ENCODE measurements at regions not wholly inside any gene's neighbourhood (a gene's known extent, or its start where the extent isn't known, plus 50 kb on each side); places are given as distances from the start of the nearest gene placed in this dataset.

DNA sequence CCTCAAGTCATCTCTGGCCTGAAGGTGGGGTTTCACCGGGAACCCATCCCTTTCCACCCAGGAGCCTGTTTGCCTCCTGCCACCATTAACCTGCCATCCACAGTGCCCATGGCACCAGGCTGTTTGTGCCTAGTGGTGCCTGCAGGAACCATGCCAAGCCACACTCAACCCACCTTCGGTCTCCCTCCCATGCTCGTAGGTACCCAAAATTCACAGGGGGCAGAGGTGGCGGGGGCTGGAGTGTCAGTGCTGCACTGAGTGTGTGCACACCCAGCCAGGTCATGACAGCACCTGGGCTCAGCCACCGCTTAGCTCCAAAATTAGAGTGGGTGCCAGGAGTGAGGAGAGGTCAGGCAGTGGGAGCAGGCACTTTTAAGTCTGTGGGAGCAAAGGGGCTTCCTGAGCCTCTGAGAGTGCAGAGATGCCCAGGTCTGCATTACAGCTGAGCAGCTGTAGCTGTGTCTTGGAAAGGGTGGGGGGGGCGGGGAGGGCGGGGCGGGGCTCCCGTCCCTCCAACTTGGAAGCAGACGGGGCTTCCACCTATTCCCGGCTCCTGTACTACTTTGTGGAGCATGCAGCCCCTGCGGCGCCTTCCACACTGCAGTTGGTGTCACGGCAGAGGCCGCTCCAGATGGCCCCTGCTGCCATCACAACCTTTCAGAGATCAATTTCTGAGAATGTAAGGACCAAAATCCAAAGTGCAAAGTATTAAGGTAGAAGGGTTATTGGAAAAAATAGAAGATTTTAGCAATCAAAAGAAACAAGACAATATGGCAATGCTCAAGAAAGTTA, 2396.8 kb upstream of the C9orf72 start:
- Histone ChIP-seq H3K27ac (no peak overlapping the region), H3K36me3 (no peaks in the 10 kb centered on the region), H3K4me3 (no peak overlapping the region), H3K9me3 (no peaks in the 10 kb centered on the region), H3K4me1 (replicated peaks) (no peaks in the 10 kb centered on the region), H3K27me3 (replicated peaks; ENCODE audit: insufficient read depth) (no peaks in the 10 kb centered on the region)
- 90% methylated on average over 15 of the region's 15 CpGs for WGBS
- TF ChIP-seq, protein P1, sequence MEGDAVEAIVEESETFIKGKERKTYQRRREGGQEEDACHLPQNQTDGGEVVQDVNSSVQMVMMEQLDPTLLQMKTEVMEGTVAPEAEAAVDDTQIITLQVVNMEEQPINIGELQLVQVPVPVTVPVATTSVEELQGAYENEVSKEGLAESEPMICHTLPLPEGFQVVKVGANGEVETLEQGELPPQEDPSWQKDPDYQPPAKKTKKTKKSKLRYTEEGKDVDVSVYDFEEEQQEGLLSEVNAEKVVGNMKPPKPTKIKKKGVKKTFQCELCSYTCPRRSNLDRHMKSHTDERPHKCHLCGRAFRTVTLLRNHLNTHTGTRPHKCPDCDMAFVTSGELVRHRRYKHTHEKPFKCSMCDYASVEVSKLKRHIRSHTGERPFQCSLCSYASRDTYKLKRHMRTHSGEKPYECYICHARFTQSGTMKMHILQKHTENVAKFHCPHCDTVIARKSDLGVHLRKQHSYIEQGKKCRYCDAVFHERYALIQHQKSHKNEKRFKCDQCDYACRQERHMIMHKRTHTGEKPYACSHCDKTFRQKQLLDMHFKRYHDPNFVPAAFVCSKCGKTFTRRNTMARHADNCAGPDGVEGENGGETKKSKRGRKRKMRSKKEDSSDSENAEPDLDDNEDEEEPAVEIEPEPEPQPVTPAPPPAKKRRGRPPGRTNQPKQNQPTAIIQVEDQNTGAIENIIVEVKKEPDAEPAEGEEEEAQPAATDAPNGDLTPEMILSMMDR (IDR thresholded peaks at IDR 0.05) = no peak
- TF ChIP-seq POLR2A (IDR thresholded peaks at IDR 0.05) (no peak), POLR2AphosphoS5 (IDR thresholded peaks at IDR 0.05) (no peak)
- intact Hi-C loops (cut with DNase I) = no loop called here
- no peak for DNase-seq (ENCODE audit: low spot score)

DNA sequence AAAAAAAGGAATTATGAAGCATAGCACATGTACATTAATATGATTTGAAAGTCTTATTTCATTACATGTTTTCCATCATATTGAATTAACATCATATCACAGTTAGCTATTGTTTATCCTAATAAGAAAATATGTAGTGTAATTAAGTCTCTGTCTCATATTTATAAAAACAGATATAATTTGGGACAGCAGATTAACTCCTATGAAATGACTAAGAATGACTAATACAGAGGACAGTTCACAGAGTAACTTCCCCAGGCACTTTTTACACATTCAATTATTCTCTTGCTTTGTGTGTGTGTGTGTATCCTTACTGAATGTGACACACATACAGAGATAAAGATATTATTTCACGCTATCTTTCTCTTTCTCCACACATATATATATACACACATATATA, 2400.9 kb upstream of the C9orf72 start:
- Histone ChIP-seq H3K4me1 (replicated peaks) (no peaks in the 10 kb centered on the region), H3K27ac (no peak overlapping the region), H3K4me3 (no peak overlapping the region), H3K9me3 (no peaks in the 10 kb centered on the region), H3K36me3 (no peaks in the 10 kb centered on the region), H3K27me3 (replicated peaks; ENCODE audit: insufficient read depth) (no peaks in the 10 kb centered on the region)
- no peak for DNase-seq (ENCODE audit: low spot score)
- intact Hi-C loops (cut with DNase I) = no loop called here
- TF ChIP-seq POLR2A (IDR thresholded peaks at IDR 0.05) (no peak), POLR2AphosphoS5 (IDR thresholded peaks at IDR 0.05) (no peak)
- TF ChIP-seq, protein P1 (IDR thresholded peaks at IDR 0.05) = no peak
- WGBS = 87% methylated on average over 1 of the region's 1 CpG

DNA sequence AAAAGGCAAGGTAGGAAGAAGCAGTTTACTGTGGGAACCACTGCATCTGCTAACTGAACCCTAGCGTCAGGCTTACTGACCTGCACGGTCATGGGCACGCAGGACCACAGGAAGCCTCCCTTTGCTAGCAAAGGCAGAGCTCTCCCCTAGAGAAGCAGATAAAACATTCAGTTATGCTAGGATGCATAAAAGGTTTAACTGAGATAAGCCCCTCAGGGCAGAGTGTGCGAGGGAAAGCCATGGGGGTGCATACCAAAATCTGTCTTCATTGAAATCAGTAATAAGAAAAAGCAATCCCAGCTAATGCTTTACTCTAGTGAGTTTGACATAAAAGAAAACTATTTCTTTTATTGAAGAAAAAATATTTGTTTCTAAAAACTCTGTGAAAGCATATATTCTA, 2403.7 kb upstream of the C9orf72 start:
- TF ChIP-seq POLR2AphosphoS5 (IDR thresholded peaks at IDR 0.05) (no peak), POLR2A (IDR thresholded peaks at IDR 0.05) (no peak)
- TF ChIP-seq, protein P1 (IDR thresholded peaks at IDR 0.05) = no peak
- H3K4me1 ChIP-seq (replicated peaks) = no peaks in the 10 kb centered on the region
- DNase-seq (ENCODE audit: low spot score) = no peak
- intact Hi-C loops (cut with DNase I) = no loop called here
- H3K27ac ChIP-seq = no peak overlapping the region
- no peaks in the 10 kb centered on the region for H3K9me3 ChIP-seq
- no peaks in the 10 kb centered on the region for H3K27me3 ChIP-seq (replicated peaks; ENCODE audit: insufficient read depth)
- no peaks in the 10 kb centered on the region for H3K36me3 ChIP-seq
- 86% methylated on average over 4 of the region's 4 CpGs for WGBS
- H3K4me3 ChIP-seq = no peak overlapping the region

DNA sequence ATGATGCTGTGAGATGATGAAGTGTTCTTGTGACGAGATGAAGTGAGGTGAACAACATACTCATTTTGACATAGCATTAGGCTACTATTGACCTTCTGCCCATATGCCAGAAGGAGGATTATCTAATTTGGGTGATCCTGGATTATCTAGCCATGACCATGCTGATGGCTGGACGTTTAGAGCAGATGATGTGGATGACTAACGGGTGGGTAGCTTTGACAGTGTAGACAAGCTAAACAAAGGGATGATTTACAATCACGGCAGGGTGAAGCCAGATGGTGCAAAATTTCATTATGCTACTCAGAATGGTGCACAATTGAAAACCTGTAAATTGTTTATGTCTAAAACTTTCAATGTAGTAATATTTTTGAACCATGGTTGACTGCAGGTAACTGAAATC, 2403.4 kb upstream of the ACO1 start:
- 59% methylated on average over 4 of the region's 4 CpGs for WGBS
- Histone ChIP-seq H3K27ac (no peak overlapping the region), H3K9me3 (no peaks in the 10 kb centered on the region), H3K4me3 (no peak overlapping the region), H3K36me3 (no peaks in the 10 kb centered on the region), H3K4me1 (replicated peaks) (no peaks in the 10 kb centered on the region), H3K27me3 (replicated peaks; ENCODE audit: insufficient read depth) (no peaks in the 10 kb centered on the region)
- no peak for TF ChIP-seq POLR2A (IDR thresholded peaks at IDR 0.05)
- DNase-seq (ENCODE audit: low spot score) = no peak
- intact Hi-C loops (cut with DNase I) = no loop called here

DNA sequence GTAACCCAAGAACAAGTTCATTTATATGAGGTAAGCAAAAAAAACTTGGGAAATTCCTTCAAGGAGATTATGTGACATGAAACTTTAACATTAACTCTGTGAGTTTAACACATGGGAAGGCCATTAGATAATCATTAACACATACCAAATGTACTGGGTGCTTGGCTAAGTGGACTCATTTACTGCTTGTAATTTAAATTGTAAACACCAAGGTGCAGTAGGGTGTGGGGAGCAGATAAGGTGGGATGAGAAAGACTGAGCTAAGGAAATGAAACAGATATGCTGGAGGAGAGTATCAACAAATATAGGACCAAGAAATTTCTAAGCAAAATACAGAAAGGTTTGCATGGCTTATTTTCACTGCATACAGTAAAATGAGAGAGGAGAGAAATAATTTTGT, 2384.8 kb upstream of the ACO1 start:
- DNase-seq (ENCODE audit: low spot score) = no peak
- intact Hi-C loops (cut with DNase I) = no loop called here
- H3K27ac ChIP-seq = no peak overlapping the region

More for the DNA sequence above, 2384.8 kb upstream of the ACO1 start:
- no peak overlapping the region for H3K4me3 ChIP-seq
- TF ChIP-seq, protein P1 (IDR thresholded peaks at IDR 0.05) = no peak
- TF ChIP-seq POLR2AphosphoS5 (IDR thresholded peaks at IDR 0.05) (no peak), POLR2A (IDR thresholded peaks at IDR 0.05) (no peak)
- no peaks in the 10 kb centered on the region for H3K4me1 ChIP-seq (replicated peaks)
- H3K27me3 ChIP-seq (replicated peaks; ENCODE audit: insufficient read depth) = no peaks in the 10 kb centered on the region
- no peaks in the 10 kb centered on the region for H3K9me3 ChIP-seq
- no peaks in the 10 kb centered on the region for H3K36me3 ChIP-seq

Measured in prostate gland (tissue), 2 donors.